ENCODE measurements at regions not wholly inside any gene's neighbourhood (a gene's known extent, or its start where the extent isn't known, plus 50 kb on each side); places are given as distances from the start of the nearest gene placed in this dataset.

DNA sequence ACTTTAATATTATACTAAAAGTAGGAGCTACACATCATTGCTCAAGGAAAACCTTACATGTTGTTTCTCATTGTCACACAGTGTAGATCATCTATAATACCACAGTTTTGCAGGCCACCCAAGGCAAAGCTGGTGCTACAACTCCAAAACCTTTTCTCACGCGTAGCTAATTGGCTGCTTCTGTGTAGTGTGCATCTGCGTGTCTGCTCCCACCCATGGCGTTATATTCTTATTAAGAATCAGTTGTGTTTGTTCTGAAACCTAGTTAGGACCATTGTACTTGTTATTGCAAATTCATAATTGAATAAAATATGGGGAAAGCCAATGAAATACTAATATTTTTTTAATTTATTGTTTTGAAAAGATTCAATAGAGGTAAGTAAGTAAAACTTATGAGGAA lies 83.9 kb downstream of the RBM43 start:
- no peaks in the 10 kb centered on the region for H3K36me3 ChIP-seq (ENCODE audit: control insufficient read depth, insufficient read depth, low read length)
- H3K4me3 ChIP-seq (ENCODE audit: low read depth, low read length) = no peak overlapping the region
- H3K9me3 ChIP-seq (ENCODE audit: control insufficient read depth, insufficient read depth, low read length) = no peaks in the 10 kb centered on the region
- H3K9ac ChIP-seq (ENCODE audit: low read depth, low read length) = no peak overlapping the region
- no peaks in the 10 kb centered on the region for H3K27me3 ChIP-seq (ENCODE audit: control insufficient read depth, insufficient read depth, low read length)
- peaks cover 14% of the 10 kb centered on the region for H3K4me1 ChIP-seq (ENCODE audit: control insufficient read depth, insufficient read depth, low read length)

DNA sequence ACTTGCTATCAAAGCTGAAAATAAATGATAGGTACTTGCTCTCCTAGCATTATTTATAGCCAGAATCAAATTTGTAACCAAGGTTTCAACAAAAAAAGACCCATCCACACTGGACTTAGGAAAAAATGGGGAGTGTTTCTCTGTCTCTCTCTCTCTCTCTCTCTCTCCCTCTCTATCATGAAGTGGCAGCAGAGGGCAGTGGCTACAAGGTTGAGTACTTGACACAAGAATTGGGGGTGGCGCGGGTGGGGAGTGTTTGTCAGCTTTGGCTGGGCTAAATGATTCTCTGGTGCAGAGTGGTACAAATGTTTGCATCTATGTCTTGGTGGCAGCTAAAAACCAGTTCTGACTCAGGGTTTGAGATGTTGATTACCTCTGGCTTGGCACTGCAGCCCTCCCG lies 85.0 kb downstream of the RBM43 start:
- Histone ChIP-seq H3K4me3 (ENCODE audit: low read depth, low read length) (no peak overlapping the region), H3K9me3 (ENCODE audit: control insufficient read depth, insufficient read depth, low read length) (no peaks in the 10 kb centered on the region), H3K9ac (ENCODE audit: low read depth, low read length) (no peak overlapping the region), H3K4me1 (ENCODE audit: control insufficient read depth, insufficient read depth, low read length) (peaks cover 14% of the 10 kb centered on the region), H3K27me3 (ENCODE audit: control insufficient read depth, insufficient read depth, low read length) (no peaks in the 10 kb centered on the region), H3K36me3 (ENCODE audit: control insufficient read depth, insufficient read depth, low read length) (no peaks in the 10 kb centered on the region)

DNA sequence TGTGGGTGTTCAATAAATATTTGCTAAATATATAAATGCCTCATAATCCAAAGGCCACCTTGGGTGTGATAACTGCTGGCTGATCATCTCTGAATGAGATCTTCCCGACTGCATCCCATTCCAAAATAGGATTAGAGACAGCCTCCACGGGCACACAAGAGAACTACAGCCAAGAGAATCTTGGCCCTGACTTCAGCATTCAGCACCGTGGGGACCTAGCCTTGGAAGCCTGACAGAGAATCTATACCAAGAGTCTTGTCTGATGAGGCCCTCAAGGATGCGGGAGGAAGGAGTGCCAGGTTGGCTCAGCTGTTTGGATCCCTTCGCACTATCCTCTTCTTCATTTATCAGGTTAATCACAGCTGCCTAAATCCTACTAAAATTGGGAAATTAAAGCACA lies 85.8 kb downstream of the RBM43 start:
- H3K9ac ChIP-seq (ENCODE audit: low read depth, low read length) = no peak overlapping the region
- H3K36me3 ChIP-seq (ENCODE audit: control insufficient read depth, insufficient read depth, low read length) = no peaks in the 10 kb centered on the region
- H3K4me3 ChIP-seq (ENCODE audit: low read depth, low read length) = no peak overlapping the region
- H3K9me3 ChIP-seq (ENCODE audit: control insufficient read depth, insufficient read depth, low read length) = no peaks in the 10 kb centered on the region
- H3K27me3 ChIP-seq (ENCODE audit: control insufficient read depth, insufficient read depth, low read length) = no peaks in the 10 kb centered on the region
- peaks cover 14% of the 10 kb centered on the region for H3K4me1 ChIP-seq (ENCODE audit: control insufficient read depth, insufficient read depth, low read length)

DNA sequence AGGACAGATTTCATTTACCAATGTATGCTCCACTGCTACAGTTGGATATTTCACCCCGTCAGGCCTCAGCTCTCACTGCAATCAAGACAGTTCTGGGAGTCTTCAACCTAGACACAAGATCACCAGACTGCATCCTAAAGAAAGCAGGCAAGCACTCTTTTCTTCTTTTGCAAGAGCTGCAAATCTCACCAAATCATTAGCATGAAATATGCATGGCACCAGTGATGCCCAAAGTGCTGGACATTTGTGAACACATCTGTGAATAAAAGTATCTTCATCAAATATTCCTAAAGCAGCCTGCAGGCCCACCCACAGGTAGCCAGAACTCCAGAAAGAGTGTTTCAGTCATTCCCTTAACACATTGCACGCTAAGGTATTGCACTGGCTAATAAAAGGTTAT lies 87.5 kb downstream of the RBM43 start:
- no peaks in the 10 kb centered on the region for H3K27me3 ChIP-seq (ENCODE audit: control insufficient read depth, insufficient read depth, low read length)
- H3K9ac ChIP-seq (ENCODE audit: low read depth, low read length) = no peak overlapping the region
- no peaks in the 10 kb centered on the region for H3K9me3 ChIP-seq (ENCODE audit: control insufficient read depth, insufficient read depth, low read length)
- H3K36me3 ChIP-seq (ENCODE audit: control insufficient read depth, insufficient read depth, low read length) = no peaks in the 10 kb centered on the region
- peaks cover 14% of the 10 kb centered on the region for H3K4me1 ChIP-seq (ENCODE audit: control insufficient read depth, insufficient read depth, low read length)
- no peak overlapping the region for H3K4me3 ChIP-seq (ENCODE audit: low read depth, low read length)

DNA sequence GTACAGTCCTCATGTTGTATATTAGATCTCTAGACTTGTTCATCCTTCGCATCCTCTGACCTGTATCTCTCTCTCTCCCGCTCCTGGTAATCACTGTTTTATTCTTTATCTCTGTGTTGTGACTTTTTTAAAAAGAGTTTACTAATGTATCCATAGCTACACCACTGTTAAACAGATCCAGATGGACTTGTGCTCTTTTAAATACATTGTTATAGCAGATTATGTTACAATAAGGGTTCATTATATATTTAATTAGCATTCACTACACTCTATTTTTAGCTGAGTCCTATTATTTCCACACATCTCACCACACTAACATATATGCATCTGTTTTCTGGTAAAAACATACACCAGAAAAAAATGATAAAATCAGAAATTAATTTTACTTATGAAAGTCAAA lies 90.5 kb downstream of the RBM43 start:
- no peaks in the 10 kb centered on the region for H3K9me3 ChIP-seq (ENCODE audit: control insufficient read depth, insufficient read depth, low read length)
- peaks cover 10% of the 10 kb centered on the region for H3K4me1 ChIP-seq (ENCODE audit: control insufficient read depth, insufficient read depth, low read length)
- no peak overlapping the region for H3K4me3 ChIP-seq (ENCODE audit: low read depth, low read length)
- H3K36me3 ChIP-seq (ENCODE audit: control insufficient read depth, insufficient read depth, low read length) = no peaks in the 10 kb centered on the region
- H3K9ac ChIP-seq (ENCODE audit: low read depth, low read length) = no peak overlapping the region
- no peaks in the 10 kb centered on the region for H3K27me3 ChIP-seq (ENCODE audit: control insufficient read depth, insufficient read depth, low read length)

DNA sequence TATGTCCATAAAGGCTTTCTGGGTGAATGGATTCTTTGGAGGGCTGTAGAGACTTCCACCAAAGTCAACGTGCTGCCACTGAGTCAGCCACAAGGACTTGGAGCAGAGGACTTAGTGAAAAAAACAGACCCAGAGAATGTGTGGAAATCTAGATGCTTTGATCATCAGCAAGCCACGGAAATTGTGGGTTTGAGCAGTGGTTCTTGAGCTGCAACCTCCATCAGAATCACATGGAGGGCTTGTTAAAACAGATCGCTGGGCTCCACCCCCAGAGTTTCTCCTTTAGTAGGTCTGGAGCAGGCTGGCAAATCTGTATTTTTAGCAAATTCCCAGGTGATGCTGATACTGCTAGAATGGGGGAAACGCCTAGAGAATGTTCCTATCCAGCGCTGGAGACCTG lies 95.3 kb downstream of the RBM43 start:
- H3K4me3 ChIP-seq (ENCODE audit: low read depth, low read length) = no peak overlapping the region
- H3K27me3 ChIP-seq (ENCODE audit: control insufficient read depth, insufficient read depth, low read length) = no peaks in the 10 kb centered on the region
- H3K9me3 ChIP-seq (ENCODE audit: control insufficient read depth, insufficient read depth, low read length) = no peaks in the 10 kb centered on the region
- no peak overlapping the region for H3K9ac ChIP-seq (ENCODE audit: low read depth, low read length)
- peaks cover 5% of the 10 kb centered on the region for H3K4me1 ChIP-seq (ENCODE audit: control insufficient read depth, insufficient read depth, low read length)
- no peaks in the 10 kb centered on the region for H3K36me3 ChIP-seq (ENCODE audit: control insufficient read depth, insufficient read depth, low read length)

DNA sequence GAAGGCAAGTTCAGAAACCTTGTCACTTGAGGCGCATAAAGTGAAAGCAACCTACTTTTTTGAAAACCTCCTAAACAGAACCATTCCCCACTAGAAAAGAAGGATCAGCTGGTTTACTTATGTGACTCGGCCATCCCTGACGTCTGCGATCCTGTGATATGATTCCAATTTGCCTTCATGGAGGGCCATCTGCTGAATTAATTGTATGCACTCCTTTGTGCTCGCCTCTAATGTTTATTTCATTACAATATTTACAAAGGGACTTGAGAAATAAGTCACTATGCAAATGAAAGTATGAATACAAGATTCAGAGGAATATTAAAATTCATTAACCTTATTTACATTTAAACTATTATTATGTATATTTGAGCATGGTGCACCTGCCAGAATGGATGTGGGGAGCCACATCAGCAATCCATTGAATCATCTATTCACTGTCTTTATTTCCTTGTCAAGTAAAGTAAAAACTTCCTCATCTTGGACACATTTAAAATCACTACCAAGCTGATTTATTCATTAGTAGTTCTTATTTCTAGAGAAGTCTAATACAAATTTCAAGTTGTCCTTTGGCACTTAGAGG lies 96.5 kb downstream of the RBM43 start:
- no peaks in the 10 kb centered on the region for H3K27me3 ChIP-seq (ENCODE audit: control insufficient read depth, insufficient read depth, low read length)
- H3K4me1 ChIP-seq (ENCODE audit: control insufficient read depth, insufficient read depth, low read length) = peaks cover 7% of the 10 kb centered on the region
- H3K4me3 ChIP-seq (ENCODE audit: low read depth, low read length) = no peak overlapping the region
- H3K9me3 ChIP-seq (ENCODE audit: control insufficient read depth, insufficient read depth, low read length) = no peaks in the 10 kb centered on the region
- H3K9ac ChIP-seq (ENCODE audit: low read depth, low read length) = no peak overlapping the region
- H3K36me3 ChIP-seq (ENCODE audit: control insufficient read depth, insufficient read depth, low read length) = no peaks in the 10 kb centered on the region

DNA sequence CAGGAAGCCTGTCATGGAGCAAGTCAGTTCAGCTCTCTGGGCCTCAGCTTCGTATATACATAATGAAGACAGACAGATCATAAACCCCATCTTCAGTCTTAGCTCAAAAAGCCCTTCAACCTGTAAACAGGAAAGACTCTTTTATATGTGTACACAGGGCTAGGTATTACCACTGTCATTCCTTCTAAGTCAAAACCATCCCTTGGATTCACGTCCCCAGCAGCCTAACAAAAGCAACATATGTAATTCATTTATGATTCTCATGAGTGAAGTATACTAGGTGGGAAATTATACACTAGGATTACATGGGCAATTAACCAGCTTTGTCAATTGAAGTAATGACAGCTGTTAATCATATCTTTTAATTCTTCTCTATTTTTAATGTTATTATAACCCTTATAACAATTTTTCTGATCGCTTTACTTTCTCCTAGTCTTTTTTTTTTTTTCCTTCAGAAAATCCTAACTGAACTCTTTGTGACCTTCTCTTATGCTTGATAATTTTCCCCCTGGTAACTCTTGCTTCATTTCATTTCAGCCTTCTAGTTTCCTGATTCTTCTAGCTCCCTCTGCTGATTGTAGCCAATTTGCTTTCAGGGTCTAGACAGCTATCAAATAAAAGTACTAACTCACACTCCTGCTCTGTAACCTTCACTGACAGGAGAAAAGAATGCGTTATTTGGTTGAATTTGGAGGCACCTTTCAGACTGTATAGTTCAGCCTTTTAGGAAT lies 99.7 kb downstream of the RBM43 start:
- no peaks in the 10 kb centered on the region for H3K9me3 ChIP-seq (ENCODE audit: control insufficient read depth, insufficient read depth, low read length)
- H3K4me1 ChIP-seq (ENCODE audit: control insufficient read depth, insufficient read depth, low read length) = peaks cover 7% of the 10 kb centered on the region
- no peak overlapping the region for H3K4me3 ChIP-seq (ENCODE audit: low read depth, low read length)
- no peaks in the 10 kb centered on the region for H3K36me3 ChIP-seq (ENCODE audit: control insufficient read depth, insufficient read depth, low read length)
- no peaks in the 10 kb centered on the region for H3K27me3 ChIP-seq (ENCODE audit: control insufficient read depth, insufficient read depth, low read length)
- H3K9ac ChIP-seq (ENCODE audit: low read depth, low read length) = no peak overlapping the region

DNA sequence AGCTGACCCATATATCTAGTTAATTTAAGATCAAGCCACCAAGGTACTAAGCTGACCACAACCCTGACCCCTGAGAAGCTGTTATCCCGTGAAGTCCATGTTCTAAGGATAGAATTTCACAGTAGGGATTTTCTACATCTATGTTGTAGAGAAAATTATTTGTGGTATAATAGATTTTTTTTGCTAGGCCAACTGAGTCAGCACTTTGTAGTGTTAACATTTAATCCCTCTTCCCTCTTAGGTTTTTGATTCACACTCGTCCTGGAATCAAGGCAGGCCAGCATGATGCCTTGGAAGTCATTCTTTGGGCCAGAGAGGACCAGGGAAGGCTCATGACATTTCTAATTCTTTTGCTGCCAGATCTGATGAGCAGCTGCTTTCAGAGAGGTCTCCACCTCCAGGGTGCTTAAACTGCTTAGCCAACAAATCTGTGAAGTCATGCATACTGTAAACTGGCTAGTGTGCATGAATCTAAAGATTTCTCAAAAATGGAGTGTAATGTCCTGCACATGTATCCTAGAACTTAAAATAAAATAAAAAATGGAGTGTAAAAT lies 102.5 kb downstream of the RBM43 start:
- no peak overlapping the region for H3K4me3 ChIP-seq (ENCODE audit: low read depth, low read length)
- no peaks in the 10 kb centered on the region for H3K9me3 ChIP-seq (ENCODE audit: control insufficient read depth, insufficient read depth, low read length)
- peaks cover 7% of the 10 kb centered on the region for H3K4me1 ChIP-seq (ENCODE audit: control insufficient read depth, insufficient read depth, low read length)
- H3K9ac ChIP-seq (ENCODE audit: low read depth, low read length) = no peak overlapping the region
- H3K36me3 ChIP-seq (ENCODE audit: control insufficient read depth, insufficient read depth, low read length) = no peaks in the 10 kb centered on the region
- H3K27me3 ChIP-seq (ENCODE audit: control insufficient read depth, insufficient read depth, low read length) = no peaks in the 10 kb centered on the region

DNA sequence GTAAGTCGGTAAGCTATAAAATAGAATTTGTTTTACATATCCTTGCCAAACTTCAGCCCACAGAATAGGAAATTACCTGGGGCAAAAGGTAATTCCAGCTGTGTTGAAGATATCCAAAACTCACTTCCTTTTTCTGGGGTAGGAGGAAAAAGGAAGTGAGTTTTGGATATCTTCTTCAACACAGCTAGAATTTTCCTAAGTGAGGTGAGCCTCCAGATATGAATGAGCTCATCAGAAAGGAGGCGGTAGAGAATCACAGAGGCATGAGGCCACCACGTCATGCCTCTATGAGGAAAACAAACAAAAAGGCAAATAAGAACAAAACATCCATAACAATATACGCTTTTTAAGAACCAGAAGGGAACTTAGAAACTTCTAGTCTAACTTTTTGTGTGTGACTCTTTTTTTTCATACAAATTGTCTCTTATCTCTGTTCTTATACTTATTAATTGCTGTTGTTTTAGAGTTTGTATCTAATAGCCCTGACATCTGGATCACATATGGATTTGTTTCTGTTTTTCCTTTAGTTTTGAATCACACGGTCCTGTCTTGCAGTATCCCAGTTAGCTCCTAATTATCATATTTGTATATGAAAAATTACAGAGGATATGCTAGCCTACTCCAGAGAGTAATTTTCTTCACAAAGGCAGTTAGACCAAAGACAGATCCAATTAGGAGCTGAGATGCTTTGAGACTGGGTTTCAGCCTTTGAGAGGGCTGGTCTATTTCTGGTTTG lies 104.5 kb downstream of the RBM43 start:
- Histone ChIP-seq H3K9me3 (ENCODE audit: control insufficient read depth, insufficient read depth, low read length) (no peaks in the 10 kb centered on the region), H3K36me3 (ENCODE audit: control insufficient read depth, insufficient read depth, low read length) (no peaks in the 10 kb centered on the region), H3K27me3 (ENCODE audit: control insufficient read depth, insufficient read depth, low read length) (no peaks in the 10 kb centered on the region), H3K4me1 (ENCODE audit: control insufficient read depth, insufficient read depth, low read length) (peaks cover 7% of the 10 kb centered on the region), H3K9ac (ENCODE audit: low read depth, low read length) (no peak overlapping the region), H3K4me3 (ENCODE audit: low read depth, low read length) (no peak overlapping the region)

DNA sequence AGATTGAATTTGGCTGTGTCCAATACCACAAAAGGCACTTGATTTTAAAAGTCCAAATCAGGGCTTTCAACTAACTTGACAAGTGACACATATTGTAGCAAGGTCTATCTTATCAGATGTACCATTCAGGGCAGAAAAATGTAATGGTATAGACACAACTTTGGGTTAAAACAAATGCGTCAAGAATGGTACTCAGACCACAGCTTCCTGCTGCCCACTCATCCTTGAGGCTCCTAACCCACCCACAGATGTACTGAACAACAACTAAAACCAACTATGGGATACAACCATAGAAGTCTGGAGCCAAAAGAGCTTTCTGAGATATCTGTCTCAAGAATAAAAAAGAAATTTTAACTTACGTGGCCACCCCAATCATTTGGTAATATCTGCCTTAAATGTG lies 105.2 kb downstream of the RBM43 start:
- Histone ChIP-seq H3K27me3 (ENCODE audit: control insufficient read depth, insufficient read depth, low read length) (no peaks in the 10 kb centered on the region), H3K9me3 (ENCODE audit: control insufficient read depth, insufficient read depth, low read length) (no peaks in the 10 kb centered on the region), H3K9ac (ENCODE audit: low read depth, low read length) (no peak overlapping the region), H3K4me1 (ENCODE audit: control insufficient read depth, insufficient read depth, low read length) (peaks cover 3% of the 10 kb centered on the region), H3K4me3 (ENCODE audit: low read depth, low read length) (no peak overlapping the region), H3K36me3 (ENCODE audit: control insufficient read depth, insufficient read depth, low read length) (no peaks in the 10 kb centered on the region)

DNA sequence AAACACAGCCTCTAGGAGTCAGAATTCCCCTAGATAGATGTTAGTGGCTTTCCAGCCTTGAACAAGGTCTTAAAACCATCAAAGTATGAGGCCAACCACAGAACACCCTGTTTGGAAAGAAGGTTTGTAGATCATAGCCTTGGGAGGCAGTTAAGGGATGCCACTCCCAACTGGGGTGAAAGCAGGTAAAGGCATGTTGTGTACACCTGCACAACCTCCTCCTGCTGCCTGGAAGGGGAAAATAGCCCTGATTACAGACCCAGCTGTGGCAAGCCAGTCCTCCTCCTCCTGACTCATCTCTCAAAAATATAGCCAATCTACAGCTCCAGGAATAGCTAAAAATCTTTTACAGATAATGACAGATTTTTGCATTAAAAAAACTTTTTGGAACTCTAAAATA lies 108.1 kb downstream of the RBM43 start:
- H3K4me1 ChIP-seq (ENCODE audit: control insufficient read depth, insufficient read depth, low read length) = no peaks in the 10 kb centered on the region
- H3K9me3 ChIP-seq (ENCODE audit: control insufficient read depth, insufficient read depth, low read length) = no peaks in the 10 kb centered on the region
- no peaks in the 10 kb centered on the region for H3K27me3 ChIP-seq (ENCODE audit: control insufficient read depth, insufficient read depth, low read length)
- no peak overlapping the region for H3K4me3 ChIP-seq (ENCODE audit: low read depth, low read length)
- no peak overlapping the region for H3K9ac ChIP-seq (ENCODE audit: low read depth, low read length)
- no peaks in the 10 kb centered on the region for H3K36me3 ChIP-seq (ENCODE audit: control insufficient read depth, insufficient read depth, low read length)
